Common myeloid progenitor, CD34-positive (primary cell): ENCODE measurements at regions not wholly inside any gene's neighbourhood (a gene's known extent, or its start where the extent isn't known, plus 50 kb on each side); places are given as distances from the start of the nearest gene placed in this dataset.
A peak's percentile ranks its signal among the peaks of the same experiment; 100 is the strongest.

ENCODE experiments used
- CTCF ChIA-PET: fragments of 350-600 bp; sonication (Branson Sonifier 250); formaldehyde crosslinking; loops from one replicate; lab custom pipeline; 2021; ENCODE audit warnings: antibody characterized with exemption; lab: Charles Lee
- POLR2A ChIA-PET: fragments of 350-600 bp; sonication (Branson Sonifier 250); formaldehyde crosslinking; loops from one replicate; lab custom pipeline; 2021; ENCODE audit warnings: antibody characterized with exemption; lab: Charles Lee
- DNase-seq, 3 donors: peaks; one replicate each; pipeline versions ENCODE4 v3.0.0 to v3.0.0-alpha.2; 2013
- H3K27ac ChIP-seq, 2 experiments: 1 replicate in 1 of 2; 2 replicates in 1 of 2; pipeline ENCODE4 v1.7.0; 2013; ENCODE audit warnings: inconsistent platforms in 2 of 2, low read length in 2 of 2, mild to moderate bottlenecking in 2 of 2, low read depth in 1 of 2, moderate library complexity in 1 of 2; ENCODE audit not compliant: severe bottlenecking in 2 of 2, insufficient read depth in 1 of 2, poor library complexity in 1 of 2
- H3K27me3 ChIP-seq, 5 experiments: replicated peaks in 2 of 5; 1 replicate in 3 of 5; 2 replicates in 2 of 5; pipeline versions ENCODE4 v1.6.1 to v1.7.0; 2013; ENCODE audit warnings: low read length in 4 of 5, mild to moderate bottlenecking in 2 of 5, moderate library complexity in 2 of 5, inconsistent platforms in 1 of 5; ENCODE audit not compliant: insufficient read depth in 5 of 5, control insufficient read depth in 4 of 5
- H3K36me3 ChIP-seq, 4 experiments: 1 replicate in 2 of 4; 2 replicates in 2 of 4; pipeline versions ENCODE4 v1.6.1 to v1.7.0; 2013; ENCODE audit warnings: low read length in 3 of 4, control low read depth in 1 of 4, mild to moderate bottlenecking in 1 of 4; ENCODE audit not compliant: control insufficient read depth in 4 of 4, insufficient read depth in 4 of 4
- H3K4me1 ChIP-seq, 4 experiments: 1 replicate in 3 of 4; 2 replicates in 1 of 4; pipeline versions ENCODE4 v1.6.1 to v1.7.1; 2013; ENCODE audit warnings: low read length in 3 of 4, mild to moderate bottlenecking in 3 of 4, control low read depth in 1 of 4, inconsistent platforms in 1 of 4, moderate library complexity in 1 of 4; ENCODE audit not compliant: control insufficient read depth in 4 of 4, insufficient read depth in 4 of 4; ENCODE audit errors: control extremely low read depth in 1 of 4
- H3K4me3 ChIP-seq, 7 experiments: 1 replicate in 4 of 7; 2 replicates in 3 of 7; pipeline versions ENCODE4 v1.5.1 to v1.7.0; 2013; ENCODE audit warnings: mild to moderate bottlenecking in 7 of 7, low read length in 6 of 7, moderate library complexity in 6 of 7, inconsistent platforms in 2 of 7, low read depth in 2 of 7, control low read depth in 1 of 7; ENCODE audit not compliant: insufficient read depth in 4 of 7, control insufficient read depth in 1 of 7; ENCODE audit errors: extremely low read depth in 1 of 7
- H3K9me3 ChIP-seq, 5 experiments: 1 replicate in 4 of 5; 2 replicates in 1 of 5; pipeline versions ENCODE4 v1.6.1 to v1.7.1; 2013; ENCODE audit warnings: low read length in 4 of 5, mild to moderate bottlenecking in 2 of 5, inconsistent platforms in 1 of 5, low read depth in 1 of 5, moderate library complexity in 1 of 5; ENCODE audit not compliant: control insufficient read depth in 4 of 5, insufficient read depth in 2 of 5; ENCODE audit errors: control extremely low read depth in 1 of 5
- WGBS: methylation state at CpG from one replicate; pipeline ENCODE4 v1.1.5; 2013; ENCODE audit not compliant: insufficient coverage; 5-methylcytosine and 5-hydroxymethylcytosine counted together

DNA sequence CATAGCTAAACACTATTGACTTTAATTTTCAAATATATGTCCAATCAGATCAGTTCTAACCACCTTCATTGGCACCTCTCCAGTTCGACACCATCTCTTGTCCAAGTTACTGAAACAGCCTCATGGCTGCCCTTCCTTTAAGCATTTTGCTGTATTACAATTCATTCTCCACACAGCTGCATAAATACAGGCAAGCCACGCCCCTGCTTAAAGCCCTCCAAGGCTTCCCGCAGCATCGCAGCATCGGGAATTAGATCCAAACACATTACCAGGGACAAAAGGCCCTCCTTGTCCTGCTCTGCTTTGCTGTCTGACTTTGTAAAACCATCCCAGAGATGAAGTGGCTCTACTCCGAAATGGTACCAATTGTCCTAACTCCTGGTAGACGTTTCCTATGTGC lies 75.1 kb upstream of the RAI14 start:
- WGBS, result 96% methylated on average over 7 of the region's 7 CpGs
- no peak for DNase-seq
- peaks cover 0 to 4% (median 0%) of the 10 kb centered on the region in 4 experiments for H3K4me1 ChIP-seq
- H3K9me3 ChIP-seq, result peaks cover 0 to 3% (median 0%) of the 10 kb centered on the region in 5 experiments
- H3K27ac ChIP-seq, result no peak overlapping the region
- H3K27me3 ChIP-seq, result peaks cover 0 to 4% (median 0%) of the 10 kb centered on the region in 5 experiments
- CTCF ChIA-PET, result no interaction called here
- no peak overlapping the region for H3K4me3 ChIP-seq
- H3K36me3 ChIP-seq, result no peaks in the 10 kb centered on the region
- POLR2A ChIA-PET, result no interaction called here

DNA sequence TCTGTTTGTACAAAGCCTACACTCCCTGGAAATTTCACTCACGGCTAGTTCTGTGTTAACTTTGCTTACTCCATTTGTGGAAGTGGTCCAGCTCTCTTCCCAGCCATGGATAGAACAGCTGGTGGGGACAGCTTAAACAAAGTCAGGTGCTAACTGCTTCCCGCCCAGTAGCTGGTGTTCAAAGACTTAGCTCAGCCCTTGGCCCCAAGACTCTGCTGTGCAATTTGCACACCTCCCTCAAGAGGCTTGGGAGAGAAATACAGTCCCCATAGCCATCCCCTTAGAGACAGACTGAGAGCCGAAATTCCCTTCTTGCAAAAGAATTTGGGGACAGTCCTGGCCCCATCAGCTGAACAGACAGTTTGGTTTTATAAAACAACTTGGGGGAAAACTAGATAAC lies 73.8 kb upstream of the RAI14 start:
- 100% methylated on average over 2 of the region's 3 CpGs for WGBS
- H3K4me3 ChIP-seq, result no peak overlapping the region
- H3K36me3 ChIP-seq, result no peaks in the 10 kb centered on the region
- no peak overlapping the region for H3K27ac ChIP-seq
- DNase-seq, result no peak
- peaks cover 0 to 4% (median 0%) of the 10 kb centered on the region in 4 experiments for H3K4me1 ChIP-seq
- H3K27me3 ChIP-seq, result peaks cover 0 to 6% (median 0%) of the 10 kb centered on the region in 5 experiments
- CTCF ChIA-PET, result no interaction called here
- peaks cover 0 to 3% (median 0%) of the 10 kb centered on the region in 5 experiments for H3K9me3 ChIP-seq
- POLR2A ChIA-PET, result no interaction called here

DNA sequence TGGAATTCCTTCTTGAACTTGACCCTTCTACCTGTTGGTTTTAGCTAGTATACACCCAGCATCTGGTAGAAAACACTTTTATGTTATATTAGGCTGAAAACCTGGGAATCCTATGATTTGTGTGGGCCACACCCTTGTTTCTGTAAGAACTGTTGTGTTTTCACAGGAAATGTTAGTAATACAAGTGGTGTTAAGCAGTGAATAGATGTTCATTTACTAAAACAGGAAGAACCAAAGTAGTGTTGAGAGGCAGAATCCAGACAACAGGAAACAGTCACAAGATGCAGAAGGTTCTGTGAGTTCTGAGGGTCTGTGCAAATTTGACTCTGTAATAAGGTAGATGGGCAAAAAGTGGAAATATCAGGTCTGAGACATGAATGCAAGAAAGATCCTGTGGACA lies 73.0 kb upstream of the RAI14 start:
- peaks cover 0 to 6% (median 0%) of the 10 kb centered on the region in 5 experiments for H3K27me3 ChIP-seq
- DNase-seq, result peak in 1 of 3 donors; percentile 1
- ChIA-PET POLR2A (no interaction called here), CTCF (no interaction called here)
- peaks cover 0 to 4% (median 0%) of the 10 kb centered on the region in 4 experiments for H3K4me1 ChIP-seq
- no peaks in the 10 kb centered on the region for H3K36me3 ChIP-seq
- peaks cover 0 to 3% (median 0%) of the 10 kb centered on the region in 5 experiments for H3K9me3 ChIP-seq
- no peak overlapping the region for H3K4me3 ChIP-seq
- H3K27ac ChIP-seq, result no peak overlapping the region

GRCh38 chr5:34584165-34584564 lies 72.0 kb upstream of the RAI14 start:
- Histone ChIP-seq H3K36me3 (no peaks in the 10 kb centered on the region), H3K27me3 (peaks cover 0 to 6% (median 0%) of the 10 kb centered on the region in 5 experiments), H3K4me1 (peaks cover 0 to 4% (median 0%) of the 10 kb centered on the region in 4 experiments), H3K27ac (no peak overlapping the region), H3K4me3 (no peak overlapping the region), H3K9me3 (no peaks in the 10 kb centered on the region)
- POLR2A ChIA-PET, result no interaction called here
- DNase-seq, result no peak
- CTCF ChIA-PET, result interaction anchor here (1.1 to 1.2 kb wide), 2 partner anchors 10 to 24 kb away, joined by 3 read pairs; no protein-coding TSS in a partner anchor

DNA sequence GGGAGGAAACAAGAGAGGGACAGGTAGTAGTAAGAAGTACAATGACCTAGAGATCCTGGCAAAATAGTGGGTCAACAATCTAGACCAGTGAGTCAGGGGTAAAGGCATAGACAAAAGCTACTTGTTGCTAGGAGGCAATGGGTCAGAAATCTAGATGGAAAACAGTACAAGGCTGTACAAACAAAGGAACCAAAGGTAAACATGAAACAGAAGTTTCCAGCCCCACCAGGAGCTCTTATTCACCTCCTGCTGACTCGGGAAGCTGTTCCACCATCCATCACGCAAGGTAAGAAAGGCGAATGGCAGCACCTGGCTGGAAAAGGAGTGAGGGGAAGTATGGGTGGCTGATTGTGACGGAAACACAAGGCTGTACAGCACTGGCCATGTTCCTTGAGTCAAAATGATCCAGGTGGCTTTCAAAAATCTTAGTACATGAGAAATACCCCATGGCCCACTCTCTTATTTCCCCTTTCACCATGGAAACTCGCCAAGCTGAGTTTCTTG lies 70.5 kb upstream of the RAI14 start:
- Histone ChIP-seq H3K4me1 (peaks cover 0 to 4% (median 0%) of the 10 kb centered on the region in 4 experiments), H3K4me3 (no peak overlapping the region), H3K27ac (no peak overlapping the region), H3K9me3 (no peaks in the 10 kb centered on the region), H3K36me3 (no peaks in the 10 kb centered on the region), H3K27me3 (peaks cover 0 to 6% (median 0%) of the 10 kb centered on the region in 5 experiments)
- no peak for DNase-seq
- CTCF ChIA-PET, result interaction anchor here (1.2 kb wide), 1 partner anchor 62 kb away, joined by 3 read pairs; no protein-coding TSS in a partner anchor
- POLR2A ChIA-PET, result no interaction called here
- WGBS, result 100% methylated on average over 5 of the region's 5 CpGs

DNA sequence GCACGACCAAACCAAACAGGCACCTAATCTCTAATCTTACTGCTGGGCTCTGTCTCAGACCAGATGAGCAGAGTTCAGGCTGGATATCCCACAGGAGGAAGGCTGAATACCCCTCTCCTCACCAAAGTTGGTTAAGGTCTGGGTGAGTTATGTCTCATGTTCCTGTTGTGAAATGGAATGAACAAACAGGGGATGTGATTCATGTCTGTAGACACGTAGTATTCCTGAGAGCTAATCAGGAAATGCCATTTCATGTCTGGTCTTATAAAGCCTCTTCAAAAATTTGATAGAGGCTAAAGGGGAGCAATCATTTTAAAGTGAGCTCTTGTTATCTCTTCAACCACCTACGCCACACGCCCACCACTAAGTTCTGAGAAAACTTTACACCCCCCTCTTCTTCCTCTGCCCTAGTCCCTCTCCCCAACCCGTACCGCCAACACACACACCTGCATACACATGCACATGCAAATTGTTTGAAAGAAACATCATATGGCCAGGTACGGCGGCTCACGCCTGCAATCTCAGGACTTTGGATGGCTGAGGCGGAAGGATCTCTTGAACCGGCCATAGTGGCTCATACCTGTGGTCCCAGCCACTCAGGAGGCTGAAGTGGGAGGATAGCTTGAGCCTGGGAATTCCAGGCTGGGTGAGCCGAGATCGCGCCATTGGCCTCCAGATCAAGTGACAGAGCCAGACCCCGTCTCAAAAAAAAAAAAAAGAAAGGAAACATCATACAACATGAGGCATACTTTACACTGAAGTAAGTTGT lies 69.8 kb upstream of the RAI14 start:
- Histone ChIP-seq H3K27ac (no peak overlapping the region), H3K4me3 (no peak overlapping the region), H3K9me3 (no peaks in the 10 kb centered on the region), H3K4me1 (peaks cover 0 to 4% (median 0%) of the 10 kb centered on the region in 4 experiments), H3K27me3 (peaks cover 0 to 6% (median 0%) of the 10 kb centered on the region in 5 experiments), H3K36me3 (no peaks in the 10 kb centered on the region)
- POLR2A ChIA-PET, result no interaction called here
- CTCF ChIA-PET, result interaction anchor here (1.2 kb wide), 1 partner anchor 63 kb away, joined by 3 read pairs; no protein-coding TSS in a partner anchor
- 92% methylated on average over 11 of the region's 15 CpGs for WGBS
- no peak for DNase-seq
